Thyroid gland (tissue), 4 donors: ENCODE measurements at regions not wholly inside any gene's neighbourhood (a gene's known extent, or its start where the extent isn't known, plus 50 kb on each side); places are given as distances from the start of the nearest gene placed in this dataset.

Experiments used
- CTCF ChIP-seq, 6 experiments: fragments of 200-600 bp in 3 of 6; fragments of 450-650 bp in 3 of 6; sonication (generic) in 3 of 6; IDR thresholded peaks; one replicate each; pipeline ENCODE4 v1.5.1; 2016 to 2019; ENCODE audit warnings: antibody characterized with exemption in 6 of 6, mild to moderate bottlenecking in 2 of 6, inconsistent platforms in 1 of 6, moderate library complexity in 1 of 6
- POLR2A ChIP-seq, 2 donors: fragments of 450-650 bp; IDR thresholded peaks; one replicate each; pipeline ENCODE4 v1.6.1; 2017; ENCODE audit warnings: antibody characterized with exemption in 2 of 2, mild to moderate bottlenecking in 2 of 2, moderate library complexity in 1 of 2

GRCh38 chr4:123698556-123698955 is 302.0 kb downstream of the SPRY1 start:
- TF ChIP-seq CTCF (IDR thresholded peaks at IDR 0.05) (no peak), POLR2A (IDR thresholded peaks at IDR 0.05) (no peak)
